ENCODE measurements at regions not wholly inside any gene's neighbourhood (a gene's known extent, or its start where the extent isn't known, plus 50 kb on each side); places are given as distances from the start of the nearest gene placed in this dataset.
"Not testable (repeated sequence)": the region's sequence is repeated elsewhere in the genome, so short reads cannot be mapped to it uniquely, and the experiment has no call there.

DNA sequence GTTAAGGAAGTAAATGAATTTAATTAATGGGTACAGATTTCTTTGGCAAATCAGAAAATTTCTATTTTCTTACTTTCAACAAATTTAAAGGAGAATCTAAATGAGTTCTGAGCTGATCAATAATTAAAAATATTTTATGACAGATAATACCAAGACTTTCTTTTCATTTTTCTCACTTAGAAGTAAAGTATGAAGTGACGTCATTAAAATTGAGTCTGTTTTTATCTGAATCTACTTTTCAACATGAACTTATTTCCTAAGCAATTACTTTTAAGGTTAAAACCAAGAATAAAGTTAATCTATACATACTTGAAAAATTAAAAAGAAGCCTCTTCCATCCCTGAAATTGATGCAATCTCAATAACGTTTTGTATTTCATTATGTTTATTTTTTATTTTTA lies 552.8 kb upstream of the ST8SIA4 start:
- no peak for DNase-seq

DNA sequence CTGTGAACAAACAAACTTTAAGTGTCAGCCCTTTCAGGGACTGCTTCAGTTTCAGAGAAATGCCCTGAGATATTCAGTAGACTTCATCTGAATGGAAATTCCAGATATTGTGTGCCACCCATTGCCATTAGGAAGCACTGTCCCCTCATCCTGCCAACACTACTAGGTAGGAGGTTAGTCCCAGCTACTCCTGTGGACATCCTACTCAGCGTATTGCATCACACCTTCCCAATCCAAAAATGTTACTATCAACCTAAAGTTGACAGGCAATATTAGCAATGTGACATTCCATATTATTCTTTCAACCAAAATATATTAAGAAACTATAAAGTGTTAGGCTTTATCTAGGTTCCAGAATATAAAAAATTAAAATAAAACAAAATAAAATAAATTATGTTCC lies 552.0 kb upstream of the ST8SIA4 start:
- no peak for DNase-seq

DNA sequence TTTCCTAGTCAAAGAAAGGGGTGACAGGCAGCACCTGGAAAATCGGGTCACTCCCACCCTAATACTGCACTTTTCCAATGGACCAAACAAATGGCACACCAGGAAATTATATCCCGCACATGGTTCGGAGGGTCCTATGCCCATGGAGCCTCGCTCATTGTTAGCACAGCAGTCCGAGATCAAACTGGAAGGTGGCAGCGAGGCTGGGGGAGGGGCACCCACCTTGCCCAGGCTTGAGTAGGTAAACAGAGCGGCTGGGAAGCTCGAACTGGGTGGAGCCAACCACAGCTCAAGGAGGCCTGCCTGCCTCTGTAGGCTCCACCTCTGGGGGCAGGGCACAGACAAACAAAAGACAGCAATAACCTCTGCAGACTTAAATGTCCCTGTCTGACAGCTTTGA lies 539.2 kb upstream of the ST8SIA4 start:
- DNase-seq: not testable (repeated sequence)

DNA sequence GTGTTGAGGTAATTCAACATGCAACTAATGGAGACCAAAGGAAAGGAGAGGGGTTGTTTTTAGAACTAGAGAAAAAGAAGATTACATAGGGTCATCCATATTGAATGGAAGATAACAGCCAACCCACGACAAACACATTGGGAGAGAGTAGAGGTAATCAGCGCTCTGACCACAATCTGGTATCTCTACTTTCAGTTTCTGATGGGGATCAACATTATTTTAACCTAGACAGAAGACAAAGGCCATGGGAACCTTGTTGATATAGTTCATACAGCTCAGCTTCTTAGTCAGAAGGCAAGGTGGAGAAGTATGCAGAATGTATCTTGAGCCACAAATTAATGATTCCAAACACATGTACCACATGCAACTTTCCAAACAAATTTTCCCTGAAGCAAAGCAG lies 537.1 kb upstream of the ST8SIA4 start:
- no peak for DNase-seq

DNA sequence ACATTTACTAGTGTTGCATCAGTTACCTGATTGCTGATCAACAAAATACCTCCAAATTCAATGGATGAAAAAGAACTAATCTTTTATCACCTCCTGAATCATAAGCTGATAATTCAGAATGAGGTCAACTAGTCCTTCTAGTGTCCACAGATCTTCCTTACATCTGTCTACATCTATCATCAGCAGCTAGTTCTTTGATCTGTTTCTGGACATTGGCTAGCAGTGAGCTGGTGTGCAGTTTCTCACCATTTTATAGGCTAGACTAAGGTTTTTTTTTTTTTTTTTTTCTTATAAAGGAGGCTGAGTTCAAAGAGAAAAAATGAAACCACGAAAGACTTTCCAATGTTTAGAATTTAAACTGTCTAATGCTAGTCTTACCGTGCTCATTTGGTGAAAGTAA lies 534.3 kb upstream of the ST8SIA4 start:
- DNase-seq: no peak

DNA sequence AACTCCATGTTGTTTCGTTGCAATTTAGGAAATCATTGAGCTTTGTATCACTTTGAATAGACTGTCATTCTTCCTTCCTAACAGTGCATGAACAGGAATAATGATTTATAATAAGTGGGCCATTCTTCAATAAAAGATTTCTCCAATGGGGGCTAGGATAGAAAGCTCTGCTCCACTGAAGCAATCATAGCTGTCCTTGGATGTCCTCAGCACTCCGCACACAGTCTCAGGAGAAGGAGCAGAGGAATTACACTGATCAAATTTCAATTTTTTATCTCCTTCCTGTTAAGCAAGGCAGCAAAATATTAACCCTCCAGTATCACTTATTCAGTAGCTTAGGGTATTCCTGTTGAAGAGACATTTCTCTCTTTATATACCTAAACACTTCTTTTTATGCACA lies 532.7 kb upstream of the ST8SIA4 start:
- no peak for DNase-seq

DNA sequence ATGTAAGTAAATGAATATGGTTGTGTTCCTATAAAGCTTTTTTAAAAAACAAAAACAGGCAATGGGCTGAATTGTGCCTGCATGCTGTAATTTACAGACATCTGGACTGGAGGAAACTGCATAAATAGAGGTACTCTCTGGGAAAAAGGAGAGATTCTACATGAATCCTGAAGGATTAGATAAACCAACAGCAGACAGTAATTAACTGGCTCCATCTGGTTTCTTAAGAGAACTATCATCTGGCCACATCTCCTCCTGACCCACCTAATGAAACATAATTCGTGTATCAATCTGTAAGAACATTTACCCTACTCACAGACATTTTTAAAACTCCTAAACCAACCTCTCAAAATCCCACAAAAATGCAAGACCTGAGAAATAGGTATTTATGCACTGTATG lies 528.1 kb upstream of the ST8SIA4 start:
- no peak for DNase-seq

DNA sequence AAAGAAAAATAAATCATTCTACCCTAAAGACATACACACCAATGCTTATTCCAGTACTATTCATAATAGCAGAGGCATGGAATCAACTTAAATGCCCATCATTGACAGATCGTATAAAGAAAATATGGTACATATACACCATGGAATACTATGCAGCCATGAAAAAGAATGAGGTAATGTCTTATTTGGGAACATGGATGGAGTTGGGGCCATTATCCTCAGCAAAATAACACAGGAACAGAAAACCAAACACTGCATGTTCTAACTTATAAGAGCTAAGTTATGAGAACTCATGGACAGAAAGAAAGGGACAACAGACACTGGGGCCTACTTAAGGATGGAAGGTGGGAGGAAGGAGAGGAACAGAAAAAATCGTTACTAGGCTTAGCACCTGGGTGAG lies 527.5 kb upstream of the ST8SIA4 start:
- no peak for DNase-seq

DNA sequence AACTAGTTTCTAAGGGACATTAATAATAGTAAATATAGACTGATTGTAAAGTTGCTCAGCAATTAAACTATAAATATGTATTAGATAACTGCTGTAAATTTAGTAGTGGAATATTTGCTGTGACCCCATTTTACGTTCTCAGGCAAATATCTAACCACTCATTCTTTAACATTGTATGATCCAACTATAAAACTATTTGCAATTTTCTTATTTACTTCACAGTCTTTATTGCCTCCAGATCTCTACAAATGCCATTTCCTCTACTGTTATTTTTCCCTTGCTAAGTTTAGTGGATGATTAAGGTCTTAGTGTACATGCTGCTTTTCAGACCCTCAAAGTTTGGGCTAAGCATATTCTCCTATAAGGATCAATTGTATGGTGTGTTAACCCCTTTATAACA lies 526.2 kb upstream of the ST8SIA4 start:
- no peak for DNase-seq

DNA sequence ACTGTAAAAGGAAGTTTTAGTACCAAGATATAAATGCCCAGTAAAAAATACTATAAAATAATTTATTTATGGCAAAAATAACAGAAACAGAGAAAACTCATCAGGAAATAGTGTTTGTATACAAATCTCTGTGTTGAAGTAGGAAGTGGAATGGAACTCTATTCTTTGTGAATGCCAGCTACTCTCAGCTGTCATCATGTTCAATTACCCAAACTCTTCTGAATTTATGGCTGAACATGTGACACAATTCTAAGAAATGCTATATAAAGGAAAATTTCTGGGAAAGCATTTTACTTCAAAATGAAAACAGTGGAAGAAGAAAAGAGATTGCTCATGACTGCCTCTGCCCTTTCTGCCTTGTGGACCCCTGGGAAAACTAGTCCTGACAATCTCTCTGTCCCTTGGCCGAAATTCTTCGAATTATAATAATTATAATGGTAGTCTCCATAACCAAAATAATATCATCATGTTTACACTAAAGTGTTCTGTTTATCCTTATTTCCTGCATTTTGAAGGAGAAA lies 522.3 kb upstream of the ST8SIA4 start:
- no peak for DNase-seq

DNA sequence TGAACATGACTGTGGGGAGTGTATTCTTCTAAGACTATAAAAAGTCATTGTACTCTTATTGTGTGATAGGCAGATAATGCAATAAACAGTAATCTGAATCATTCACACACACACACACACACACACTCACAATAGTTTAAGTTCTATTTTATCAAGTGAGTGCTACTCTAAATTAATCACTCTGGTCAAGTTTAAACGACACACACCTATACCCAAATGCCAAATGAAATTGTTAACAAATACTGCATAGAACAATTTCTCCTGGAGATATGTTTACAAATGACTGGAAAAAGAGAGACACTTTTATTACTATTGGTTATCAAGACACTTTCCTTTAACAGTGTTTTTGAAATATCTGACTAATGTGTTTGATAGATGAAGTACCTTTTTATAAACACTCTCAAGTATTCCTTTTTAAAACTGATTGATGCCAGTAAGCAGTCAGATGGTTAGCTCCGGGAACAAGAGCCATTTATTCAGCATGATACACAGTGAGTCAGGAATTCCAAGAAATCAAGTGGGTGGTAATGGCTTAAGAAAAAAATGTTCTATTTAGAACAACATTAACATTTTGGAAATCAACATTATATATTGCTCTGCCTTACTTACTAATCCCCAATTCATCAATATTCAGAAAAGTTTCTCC lies 521.6 kb upstream of the ST8SIA4 start:
- DNase-seq: no peak

DNA sequence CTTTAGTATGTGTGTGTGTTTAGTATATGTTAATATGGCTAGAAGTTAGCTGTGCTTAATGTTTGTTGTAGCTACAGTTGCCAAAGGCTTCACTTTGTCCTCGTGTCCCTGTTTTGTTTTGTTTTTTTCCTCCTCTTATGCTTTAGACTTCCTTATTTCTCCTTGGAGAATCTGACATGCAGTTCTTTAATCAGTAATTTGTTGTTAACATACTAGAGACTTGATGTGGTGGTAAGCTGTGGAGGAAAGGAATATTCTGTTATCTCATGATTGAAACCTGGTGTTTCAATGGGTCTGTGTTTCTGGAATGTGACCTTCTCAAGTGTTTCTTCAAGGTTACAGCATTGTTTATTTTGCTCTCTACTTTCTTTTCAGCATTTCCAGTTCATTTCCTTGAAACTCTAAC lies 515.6 kb upstream of the ST8SIA4 start:
- DNase-seq: no peak

DNA sequence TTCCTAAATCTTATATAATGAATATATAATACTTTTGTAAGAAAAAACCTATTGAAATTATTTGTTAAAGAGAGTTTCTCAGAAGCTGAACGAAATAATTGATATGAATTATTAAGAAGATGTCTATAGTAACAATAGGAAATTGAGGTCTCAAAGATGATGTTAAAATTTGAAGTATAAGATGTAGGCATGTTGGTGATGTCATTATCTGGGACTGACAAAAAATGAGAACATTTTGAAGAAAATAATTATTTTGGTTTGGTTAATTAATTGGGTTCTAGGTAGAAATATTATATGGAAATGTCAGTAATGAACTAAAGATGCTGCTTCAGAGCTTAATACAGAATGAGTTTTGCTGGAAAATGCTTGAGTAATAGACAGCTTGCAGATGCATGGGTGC lies 501.4 kb upstream of the ST8SIA4 start:
- no peak for DNase-seq

DNA sequence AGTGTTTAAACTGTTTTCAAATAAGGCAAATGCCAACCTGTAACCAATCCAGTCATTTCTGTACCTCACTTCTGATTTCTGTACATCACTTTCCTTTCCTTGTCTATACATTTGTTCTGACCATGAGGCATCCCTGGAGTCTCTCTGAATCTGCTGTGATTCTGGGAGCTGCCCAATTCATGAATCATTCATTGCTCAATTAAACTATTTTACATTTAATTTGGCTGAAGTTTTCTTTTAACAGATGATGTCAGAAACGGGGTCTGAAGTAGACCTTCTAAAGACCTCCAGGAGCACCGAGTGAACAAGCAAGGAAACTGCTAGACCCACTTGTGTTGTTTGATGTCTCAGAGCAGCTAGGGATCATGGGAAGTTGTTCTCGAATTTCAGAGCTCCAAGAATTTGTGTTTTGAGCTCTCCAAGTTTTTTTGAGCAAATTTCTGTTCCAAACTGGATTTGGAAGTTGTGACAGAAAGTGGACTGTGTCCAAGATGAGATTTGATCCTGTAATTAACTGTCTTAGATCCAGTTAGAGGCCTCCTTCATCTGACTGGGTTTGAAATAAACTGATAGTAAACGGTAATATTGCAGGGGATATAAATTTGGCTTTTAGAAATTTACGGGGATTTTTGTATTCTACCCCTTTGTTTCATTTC lies 490.8 kb upstream of the ST8SIA4 start:
- no peak for DNase-seq

DNA sequence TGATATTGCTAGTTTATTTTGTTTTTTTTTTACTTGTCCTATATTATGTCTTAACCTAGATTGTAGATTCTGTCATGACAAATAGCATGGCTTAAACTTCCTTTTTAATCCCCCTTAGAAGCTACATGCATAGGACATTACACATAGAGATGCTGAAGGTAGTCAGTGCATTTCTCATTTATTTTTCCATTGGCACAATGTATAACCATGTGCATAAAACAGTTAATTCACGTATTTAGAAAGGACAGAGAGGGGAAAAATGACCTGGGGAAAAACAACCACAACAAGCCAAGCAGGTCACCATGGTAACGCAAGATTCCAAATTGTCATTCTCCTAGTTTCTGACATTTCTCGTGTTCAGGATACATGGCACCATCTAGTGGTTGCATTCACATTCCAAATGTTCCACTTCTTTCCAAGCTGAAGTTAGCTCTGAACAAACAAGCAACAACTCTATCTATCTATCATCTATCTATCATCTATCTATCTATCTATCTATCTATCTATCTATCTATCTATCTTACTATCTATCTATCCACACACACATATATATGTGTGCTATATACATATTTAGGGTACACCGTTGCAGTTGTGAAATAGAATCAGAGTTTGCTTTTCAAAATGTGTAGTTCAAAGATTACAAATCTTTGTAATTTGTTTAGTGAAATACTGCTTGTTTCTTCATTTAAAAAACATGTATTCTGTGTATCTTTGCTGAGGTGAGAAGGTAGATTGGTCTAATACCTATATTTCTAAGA lies 487.2 kb upstream of the ST8SIA4 start:
- DNase-seq: peak; percentile 1

DNA sequence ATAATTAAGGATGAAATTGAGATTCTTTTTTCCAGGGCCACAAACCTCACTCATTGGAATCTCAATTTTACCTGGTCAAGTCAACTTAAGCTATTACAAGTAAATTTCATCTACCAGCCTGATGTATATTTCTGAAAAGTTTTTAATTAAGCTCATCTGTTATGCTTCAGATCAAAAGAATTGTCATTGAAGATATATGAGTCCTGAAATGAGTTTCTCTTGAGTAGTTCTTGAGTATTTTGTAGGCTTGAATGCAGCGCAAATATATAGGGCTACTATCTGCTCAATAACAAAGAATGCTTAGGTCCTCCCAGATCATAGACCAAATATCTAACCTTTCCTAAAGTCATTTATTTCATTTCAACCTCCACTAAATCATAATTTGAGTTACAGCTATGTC lies 482.2 kb upstream of the ST8SIA4 start:
- no peak for DNase-seq

DNA sequence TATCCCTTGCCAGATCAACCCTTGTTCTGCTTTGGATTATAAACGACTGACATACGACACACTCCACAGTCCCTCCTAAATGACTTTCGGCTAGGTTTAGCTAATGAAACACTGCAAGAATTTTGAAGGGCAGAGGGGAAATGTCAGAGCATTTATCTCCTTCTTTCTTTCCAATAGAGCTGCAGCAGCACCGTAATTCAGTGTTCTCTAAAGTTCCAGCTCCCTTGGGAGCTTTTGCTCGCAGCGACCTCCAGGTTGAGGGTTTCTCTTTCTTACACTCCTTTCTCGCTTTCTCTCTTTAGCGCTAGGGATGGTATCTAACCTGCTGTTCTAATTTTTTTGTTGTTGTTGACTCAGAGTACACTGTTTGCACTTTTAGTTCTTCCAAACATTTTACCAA lies 467.1 kb upstream of the ST8SIA4 start:
- DNase-seq: no peak

DNA sequence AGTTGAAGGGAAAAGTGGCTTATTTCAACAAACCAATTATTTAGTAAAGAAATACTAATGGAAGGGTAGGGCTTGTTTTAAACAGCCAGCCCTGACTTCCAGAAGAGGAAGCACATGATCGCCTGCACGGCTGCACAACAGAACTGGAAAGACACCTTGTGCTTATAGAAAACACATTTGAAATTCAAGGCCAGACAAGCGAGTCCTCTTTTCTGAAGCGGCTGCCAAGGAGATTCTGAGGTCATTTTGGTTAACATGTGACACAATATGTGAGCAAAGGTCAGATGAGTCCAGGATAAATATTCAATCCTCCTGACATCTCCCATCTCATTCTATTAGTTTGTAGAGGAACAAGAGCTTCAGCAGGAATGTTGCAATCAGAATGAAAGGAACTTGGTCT lies 461.4 kb upstream of the ST8SIA4 start:
- no peak for DNase-seq

DNA sequence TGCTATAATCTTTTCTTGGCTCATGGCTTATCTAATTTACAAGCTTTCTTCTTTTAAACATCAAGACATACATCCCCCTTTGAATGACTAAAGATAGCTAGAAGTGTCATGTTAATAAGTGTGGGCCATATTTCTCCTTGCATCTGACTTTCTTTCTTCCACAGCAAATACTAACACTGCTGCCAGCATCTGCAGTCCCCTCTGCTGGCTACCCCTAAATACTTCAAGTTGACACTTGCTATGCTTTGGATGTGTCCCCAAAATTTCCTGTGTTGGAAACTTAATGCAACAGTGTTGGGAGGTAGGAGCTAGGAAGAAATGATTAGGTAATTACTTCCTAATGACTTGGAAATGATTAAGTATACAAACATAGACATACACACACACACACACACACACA lies 459.0 kb upstream of the ST8SIA4 start:
- DNase-seq: no peak

DNA sequence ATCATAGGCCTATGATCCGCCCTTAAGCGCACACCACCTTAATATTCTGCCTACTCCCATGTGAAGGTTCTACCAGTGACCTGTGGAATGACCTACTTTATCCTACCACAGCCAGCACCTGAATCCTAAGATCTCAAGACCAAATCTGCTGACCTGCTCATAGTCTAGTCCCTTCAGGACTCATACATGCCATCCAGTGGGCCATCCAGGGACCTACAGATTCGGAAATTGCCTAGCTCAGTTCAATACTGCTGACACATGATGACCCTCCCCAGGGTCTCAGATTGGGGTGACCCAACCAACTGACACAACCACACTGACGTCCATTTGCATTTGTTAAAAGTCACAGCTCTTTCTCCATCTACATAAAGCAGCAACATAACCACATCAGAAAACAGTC lies 443.8 kb upstream of the ST8SIA4 start:
- no peak for DNase-seq

DNA sequence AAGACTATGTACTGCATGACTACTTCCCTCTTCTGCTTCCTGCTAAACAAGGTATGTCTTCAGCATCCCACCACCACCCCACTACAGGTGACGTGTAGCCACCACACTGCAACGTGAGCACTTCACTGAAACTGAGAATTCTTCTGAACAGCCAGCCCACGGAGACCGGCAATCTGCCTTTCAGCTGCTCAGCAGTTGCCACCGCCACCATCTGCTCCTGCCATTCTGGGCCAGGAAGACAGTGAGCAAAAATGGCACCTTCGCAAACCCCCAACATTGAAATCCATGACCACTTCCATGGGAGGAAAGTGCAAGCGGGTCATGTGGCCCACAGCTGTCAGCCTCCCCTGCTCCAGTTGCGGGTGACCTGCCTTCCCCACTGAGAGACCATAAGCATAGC lies 443.4 kb upstream of the ST8SIA4 start:
- no peak for DNase-seq

DNA sequence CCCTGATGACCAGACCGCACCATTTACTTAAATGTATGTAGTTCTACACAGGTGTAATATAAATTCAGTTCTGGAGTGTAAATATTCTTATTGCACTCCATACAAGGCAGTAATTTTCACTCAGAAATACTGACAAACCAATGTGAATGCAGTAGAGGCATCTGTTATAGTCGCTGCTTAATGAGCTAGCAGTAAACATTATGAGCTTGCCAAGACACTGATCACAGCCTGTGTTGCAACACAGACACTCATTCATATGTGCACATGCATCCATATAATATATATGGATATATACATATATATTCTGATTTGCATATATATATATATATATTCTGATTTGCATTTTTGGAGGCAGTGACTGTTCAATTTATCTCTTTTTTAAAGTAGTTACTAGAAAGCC lies 435.1 kb upstream of the ST8SIA4 start:
- DNase-seq: no peak

DNA sequence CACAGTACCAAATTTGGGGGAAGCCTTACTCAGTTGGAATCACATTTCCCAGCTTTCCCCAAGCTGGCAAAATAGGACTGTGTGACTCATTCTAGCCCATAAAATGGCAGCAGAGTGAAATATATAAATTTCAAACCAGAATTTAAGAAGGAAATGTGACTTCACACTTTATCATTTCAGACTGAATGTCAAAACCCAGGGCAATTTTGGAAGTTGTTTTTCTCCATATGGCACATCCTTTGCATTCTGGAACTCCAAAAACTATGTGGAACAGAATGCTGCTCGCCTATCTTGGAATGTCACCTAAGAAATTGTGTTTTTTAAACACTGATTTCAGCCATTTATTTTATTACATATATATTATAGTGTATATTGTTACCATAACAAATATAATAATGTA lies 424.7 kb upstream of the ST8SIA4 start:
- no peak for DNase-seq

DNA sequence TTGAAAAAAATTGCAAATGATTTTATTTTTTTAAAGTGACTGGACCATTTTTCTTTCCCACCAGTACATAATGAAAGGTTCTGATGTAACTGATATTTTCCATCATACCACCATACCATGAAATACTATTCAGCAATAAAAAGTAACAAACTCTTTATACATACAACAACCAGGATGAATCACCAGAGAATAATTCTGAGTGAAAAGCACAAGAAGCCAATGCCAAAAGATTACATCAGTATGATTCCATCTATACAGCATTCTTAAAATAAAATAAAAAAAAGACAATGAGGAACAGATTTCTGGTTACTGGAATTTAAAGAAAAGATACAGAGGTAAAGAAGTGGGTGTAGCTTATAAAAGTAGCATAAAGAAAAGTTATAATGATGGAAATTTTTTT lies 423.7 kb upstream of the ST8SIA4 start:
- DNase-seq: no peak

Measured in NCI-H510A (cell line).